Liver (tissue), 8 donors: ENCODE measurements at regions not wholly inside any gene's neighbourhood (a gene's known extent, or its start where the extent isn't known, plus 50 kb on each side); places are given as distances from the start of the nearest gene placed in this dataset.
A peak's percentile ranks its signal among the peaks of the same experiment; 100 is the strongest.

Source experiments
- DNase-seq: peaks from one replicate; pipeline ENCODE4 v3.0.0-alpha.2; 2017; ENCODE audit warnings: low spot score
- H3K27ac ChIP-seq, 2 donors: one replicate each; pipeline ENCODE4 v1.7.0; 2013; ENCODE audit warnings: inconsistent platforms in 2 of 2, low read length in 2 of 2, control low read depth in 1 of 2, low read depth in 1 of 2, mild to moderate bottlenecking in 1 of 2
- H3K27me3 ChIP-seq, 4 donors: one replicate each; pipeline versions ENCODE4 v1.6.1 to v1.7.0; 2013; ENCODE audit warnings: low read length in 3 of 4, inconsistent platforms in 1 of 4, mild to moderate bottlenecking in 1 of 4, moderate library complexity in 1 of 4; ENCODE audit not compliant: control insufficient read depth in 4 of 4, insufficient read depth in 4 of 4
- H3K36me3 ChIP-seq, 4 donors: one replicate each; pipeline versions ENCODE4 v1.6.1 to v1.7.0; 2013; ENCODE audit warnings: low read length in 3 of 4, mild to moderate bottlenecking in 3 of 4, low read depth in 1 of 4, moderate library complexity in 1 of 4; ENCODE audit not compliant: control insufficient read depth in 4 of 4, insufficient read depth in 3 of 4
- H3K4me1 ChIP-seq, 4 donors: one replicate each; pipeline versions ENCODE4 v1.6.1 to v1.7.0; 2013; ENCODE audit warnings: low read length in 3 of 4, mild to moderate bottlenecking in 3 of 4, moderate library complexity in 1 of 4; ENCODE audit not compliant: control insufficient read depth in 4 of 4, insufficient read depth in 4 of 4
- H3K4me3 ChIP-seq, 3 donors: one replicate each; pipeline versions ENCODE4 v1.6.1 to v1.7.0; 2013; ENCODE audit warnings: low read length in 3 of 3, control low read depth in 1 of 3, low read depth in 1 of 3, mild to moderate bottlenecking in 1 of 3
- H3K9ac ChIP-seq, 2 donors: one replicate each; pipeline ENCODE4 v1.7.0; 2013; ENCODE audit warnings: low read length in 2 of 2, mild to moderate bottlenecking in 2 of 2, moderate library complexity in 2 of 2, control low read depth in 1 of 2, low read depth in 1 of 2
- H3K9me3 ChIP-seq, 4 donors: one replicate each; pipeline versions ENCODE4 v1.6.1 to v1.7.0; 2013; ENCODE audit warnings: low read length in 3 of 4; ENCODE audit not compliant: control insufficient read depth in 4 of 4
- FOXA1 ChIP-seq: IDR thresholded peaks from 2 replicates; pipeline ENCODE4 v1.6.1; 2016; ENCODE audit warnings: antibody characterized with exemption
- GABPA ChIP-seq, 2 donors: IDR thresholded peaks in 1 of 2; conservative IDR thresholded peaks in 1 of 2; 2 replicates each; pipeline ENCODE4 v1.6.1; 2016; ENCODE audit warnings: antibody characterized with exemption in 2 of 2, mild to moderate bottlenecking in 1 of 2, moderate library complexity in 1 of 2
- HNF4G ChIP-seq: IDR thresholded peaks from 2 replicates; pipeline ENCODE4 v1.6.1; 2016; ENCODE audit warnings: antibody characterized with exemption
- NR2F2 ChIP-seq: IDR thresholded peaks from 2 replicates; pipeline ENCODE4 v1.6.1; 2016; ENCODE audit warnings: antibody characterized with exemption
- RAD21 ChIP-seq, 2 donors: IDR thresholded peaks; 2 replicates each; pipeline ENCODE4 v1.6.1; 2016; ENCODE audit warnings: antibody characterized with exemption in 2 of 2, mild to moderate bottlenecking in 2 of 2
- WGBS: extraction: QIAGEN DNeasy Blood & Tissue Kit; methylation state at CpG from one replicate; pipeline ENCODE4 v1.1.7; 2013; 5-methylcytosine and 5-hydroxymethylcytosine counted together
- TF ChIP-seq, protein P1 (sequence below): IDR thresholded peaks from 2 replicates; pipeline ENCODE4 v1.6.1; 2016; ENCODE audit warnings: antibody characterized with exemption
- TF ChIP-seq, protein P2 (sequence below): IDR thresholded peaks from 2 replicates; pipeline ENCODE4 v1.6.1; 2016; ENCODE audit warnings: antibody characterized with exemption, mild to moderate bottlenecking
- TF ChIP-seq, protein P3 (sequence below): IDR thresholded peaks from 2 replicates; pipeline ENCODE4 v1.6.1; 2016; ENCODE audit warnings: antibody characterized with exemption
- TF ChIP-seq, protein P4 (sequence below): fragments of 150-350 bp; IDR thresholded peaks from 2 replicates; pipeline ENCODE4 v1.5.1; 2017; ENCODE audit warnings: improper control_type of control experiment, low read depth, low read length; ENCODE audit not compliant: missing input control
- TF ChIP-seq, protein P5 (sequence below): IDR thresholded peaks from 2 replicates; pipeline ENCODE4 v1.6.1; 2016; ENCODE audit warnings: antibody characterized with exemption
- donor health status: healthy.
- donor health status: healthy.
- donor health status: healthy.
- donor health status: healthy.
- donor health status: healthy.

DNA sequence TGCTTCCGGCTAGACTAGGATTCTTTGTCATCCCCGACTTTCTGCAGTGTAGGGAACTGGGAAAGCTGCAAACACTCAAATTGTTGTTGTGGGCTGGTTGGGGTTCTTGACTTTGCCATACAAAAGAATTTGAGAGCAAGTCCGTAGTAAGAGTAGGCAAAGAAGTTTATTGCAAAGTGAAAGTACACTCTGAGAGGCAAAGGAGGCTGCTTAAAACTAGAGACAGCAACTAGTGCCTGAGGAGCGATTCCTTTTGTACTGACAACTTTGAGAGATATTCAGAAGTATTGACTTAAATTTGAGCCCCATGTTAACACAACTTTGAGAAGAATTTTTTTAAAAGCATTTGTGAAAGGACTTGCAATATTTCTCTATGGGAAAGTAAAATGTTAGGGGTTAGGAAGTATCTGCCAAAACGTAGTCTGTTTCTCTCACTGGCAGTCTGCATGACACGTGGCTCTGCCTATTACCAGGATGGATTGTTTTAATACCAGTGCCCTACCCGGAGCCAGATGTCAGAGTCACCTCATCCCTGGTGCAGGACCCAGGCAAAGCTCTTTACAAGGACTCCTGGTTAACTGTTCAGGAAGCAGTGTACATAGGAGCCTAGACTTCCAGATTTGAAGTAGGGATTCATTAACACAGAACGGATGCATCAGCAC is 85.0 kb upstream of the CLPB start:
- TF ChIP-seq FOXA1, result no peak
- no peak for TF ChIP-seq GABPA (IDR thresholded peaks at IDR 0.05 in 1 of 2, conservative IDR thresholded peaks at IDR 0.05 in 1 of 2)
- TF ChIP-seq, protein P1, sequence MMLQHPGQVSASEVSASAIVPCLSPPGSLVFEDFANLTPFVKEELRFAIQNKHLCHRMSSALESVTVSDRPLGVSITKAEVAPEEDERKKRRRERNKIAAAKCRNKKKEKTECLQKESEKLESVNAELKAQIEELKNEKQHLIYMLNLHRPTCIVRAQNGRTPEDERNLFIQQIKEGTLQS, result no peak
- no peaks in the 10 kb centered on the region for H3K27me3 ChIP-seq
- H3K9me3 ChIP-seq, result no peaks in the 10 kb centered on the region
- peak overlapping the region in 1 of 3 donors; percentile 25 for H3K4me3 ChIP-seq
- no peak for DNase-seq
- H3K9ac ChIP-seq, result peak overlapping the region in 1 of 2 donors; percentile 23
- 49% methylated on average over 8 of the region's 8 CpGs for WGBS
- H3K36me3 ChIP-seq, result no peaks in the 10 kb centered on the region
- H3K4me1 ChIP-seq, result no peaks in the 10 kb centered on the region
- no peak overlapping the region for H3K27ac ChIP-seq

DNA sequence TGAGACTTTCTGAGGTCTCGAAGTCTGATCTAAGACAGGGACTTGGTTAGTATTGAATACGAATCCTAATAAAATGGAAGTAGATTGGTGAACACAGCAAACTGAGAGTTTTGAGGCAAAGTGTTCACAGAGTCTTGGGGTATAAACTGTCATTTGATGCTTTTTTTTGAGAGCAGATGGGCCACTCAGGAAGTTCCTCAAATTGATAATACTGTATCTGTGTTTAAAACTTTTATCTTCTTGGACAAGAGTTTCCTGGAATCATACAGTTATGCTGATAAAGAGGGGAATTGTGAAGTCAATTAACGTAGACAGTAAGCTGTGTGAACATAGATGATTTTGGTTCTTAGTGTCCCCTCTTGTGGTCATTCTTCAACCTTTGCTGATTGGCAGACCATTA is 80.0 kb upstream of the CLPB start:
- H3K9me3 ChIP-seq, result peaks cover 5 to 12% (median 9%) of the 10 kb centered on the region in 4 donors
- no peaks in the 10 kb centered on the region for H3K27me3 ChIP-seq
- H3K9ac ChIP-seq, result no peak overlapping the region
- DNase-seq, result no peak
- H3K27ac ChIP-seq, result no peak overlapping the region
- 90% methylated on average over 3 of the region's 3 CpGs for WGBS
- no peak overlapping the region for H3K4me3 ChIP-seq
- H3K36me3 ChIP-seq, result no peaks in the 10 kb centered on the region
- H3K4me1 ChIP-seq, result no peaks in the 10 kb centered on the region
- TF ChIP-seq FOXA1 (no peak), GABPA (IDR thresholded peaks at IDR 0.05 in 1 of 2, conservative IDR thresholded peaks at IDR 0.05 in 1 of 2) (no peak), NR2F2 (no peak), RAD21 (IDR thresholded peaks at IDR 0.05) (no peak), HNF4G (no peak)
- TF ChIP-seq, protein P2, sequence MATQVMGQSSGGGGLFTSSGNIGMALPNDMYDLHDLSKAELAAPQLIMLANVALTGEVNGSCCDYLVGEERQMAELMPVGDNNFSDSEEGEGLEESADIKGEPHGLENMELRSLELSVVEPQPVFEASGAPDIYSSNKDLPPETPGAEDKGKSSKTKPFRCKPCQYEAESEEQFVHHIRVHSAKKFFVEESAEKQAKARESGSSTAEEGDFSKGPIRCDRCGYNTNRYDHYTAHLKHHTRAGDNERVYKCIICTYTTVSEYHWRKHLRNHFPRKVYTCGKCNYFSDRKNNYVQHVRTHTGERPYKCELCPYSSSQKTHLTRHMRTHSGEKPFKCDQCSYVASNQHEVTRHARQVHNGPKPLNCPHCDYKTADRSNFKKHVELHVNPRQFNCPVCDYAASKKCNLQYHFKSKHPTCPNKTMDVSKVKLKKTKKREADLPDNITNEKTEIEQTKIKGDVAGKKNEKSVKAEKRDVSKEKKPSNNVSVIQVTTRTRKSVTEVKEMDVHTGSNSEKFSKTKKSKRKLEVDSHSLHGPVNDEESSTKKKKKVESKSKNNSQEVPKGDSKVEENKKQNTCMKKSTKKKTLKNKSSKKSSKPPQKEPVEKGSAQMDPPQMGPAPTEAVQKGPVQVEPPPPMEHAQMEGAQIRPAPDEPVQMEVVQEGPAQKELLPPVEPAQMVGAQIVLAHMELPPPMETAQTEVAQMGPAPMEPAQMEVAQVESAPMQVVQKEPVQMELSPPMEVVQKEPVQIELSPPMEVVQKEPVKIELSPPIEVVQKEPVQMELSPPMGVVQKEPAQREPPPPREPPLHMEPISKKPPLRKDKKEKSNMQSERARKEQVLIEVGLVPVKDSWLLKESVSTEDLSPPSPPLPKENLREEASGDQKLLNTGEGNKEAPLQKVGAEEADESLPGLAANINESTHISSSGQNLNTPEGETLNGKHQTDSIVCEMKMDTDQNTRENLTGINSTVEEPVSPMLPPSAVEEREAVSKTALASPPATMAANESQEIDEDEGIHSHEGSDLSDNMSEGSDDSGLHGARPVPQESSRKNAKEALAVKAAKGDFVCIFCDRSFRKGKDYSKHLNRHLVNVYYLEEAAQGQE, result no peak
- TF ChIP-seq, protein P3, sequence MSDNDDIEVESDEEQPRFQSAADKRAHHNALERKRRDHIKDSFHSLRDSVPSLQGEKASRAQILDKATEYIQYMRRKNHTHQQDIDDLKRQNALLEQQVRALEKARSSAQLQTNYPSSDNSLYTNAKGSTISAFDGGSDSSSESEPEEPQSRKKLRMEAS, result no peak
- TF ChIP-seq, protein P4, sequence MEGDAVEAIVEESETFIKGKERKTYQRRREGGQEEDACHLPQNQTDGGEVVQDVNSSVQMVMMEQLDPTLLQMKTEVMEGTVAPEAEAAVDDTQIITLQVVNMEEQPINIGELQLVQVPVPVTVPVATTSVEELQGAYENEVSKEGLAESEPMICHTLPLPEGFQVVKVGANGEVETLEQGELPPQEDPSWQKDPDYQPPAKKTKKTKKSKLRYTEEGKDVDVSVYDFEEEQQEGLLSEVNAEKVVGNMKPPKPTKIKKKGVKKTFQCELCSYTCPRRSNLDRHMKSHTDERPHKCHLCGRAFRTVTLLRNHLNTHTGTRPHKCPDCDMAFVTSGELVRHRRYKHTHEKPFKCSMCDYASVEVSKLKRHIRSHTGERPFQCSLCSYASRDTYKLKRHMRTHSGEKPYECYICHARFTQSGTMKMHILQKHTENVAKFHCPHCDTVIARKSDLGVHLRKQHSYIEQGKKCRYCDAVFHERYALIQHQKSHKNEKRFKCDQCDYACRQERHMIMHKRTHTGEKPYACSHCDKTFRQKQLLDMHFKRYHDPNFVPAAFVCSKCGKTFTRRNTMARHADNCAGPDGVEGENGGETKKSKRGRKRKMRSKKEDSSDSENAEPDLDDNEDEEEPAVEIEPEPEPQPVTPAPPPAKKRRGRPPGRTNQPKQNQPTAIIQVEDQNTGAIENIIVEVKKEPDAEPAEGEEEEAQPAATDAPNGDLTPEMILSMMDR, result no peak
- TF ChIP-seq, protein P5, sequence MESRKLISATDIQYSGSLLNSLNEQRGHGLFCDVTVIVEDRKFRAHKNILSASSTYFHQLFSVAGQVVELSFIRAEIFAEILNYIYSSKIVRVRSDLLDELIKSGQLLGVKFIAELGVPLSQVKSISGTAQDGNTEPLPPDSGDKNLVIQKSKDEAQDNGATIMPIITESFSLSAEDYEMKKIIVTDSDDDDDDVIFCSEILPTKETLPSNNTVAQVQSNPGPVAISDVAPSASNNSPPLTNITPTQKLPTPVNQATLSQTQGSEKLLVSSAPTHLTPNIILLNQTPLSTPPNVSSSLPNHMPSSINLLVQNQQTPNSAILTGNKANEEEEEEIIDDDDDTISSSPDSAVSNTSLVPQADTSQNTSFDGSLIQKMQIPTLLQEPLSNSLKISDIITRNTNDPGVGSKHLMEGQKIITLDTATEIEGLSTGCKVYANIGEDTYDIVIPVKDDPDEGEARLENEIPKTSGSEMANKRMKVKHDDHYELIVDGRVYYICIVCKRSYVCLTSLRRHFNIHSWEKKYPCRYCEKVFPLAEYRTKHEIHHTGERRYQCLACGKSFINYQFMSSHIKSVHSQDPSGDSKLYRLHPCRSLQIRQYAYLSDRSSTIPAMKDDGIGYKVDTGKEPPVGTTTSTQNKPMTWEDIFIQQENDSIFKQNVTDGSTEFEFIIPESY, result no peak
